Tongue (tissue), 1 donor: ENCODE measurements at regions not wholly inside any gene's neighbourhood (a gene's known extent, or its start where the extent isn't known, plus 50 kb on each side); places are given as distances from the start of the nearest gene placed in this dataset.
A peak's percentile ranks its signal among the peaks of the same experiment; 100 is the strongest.

Experiments
- DNase-seq: peaks from one replicate; pipeline ENCODE4 v3.0.0-alpha.2; 2015

DNA sequence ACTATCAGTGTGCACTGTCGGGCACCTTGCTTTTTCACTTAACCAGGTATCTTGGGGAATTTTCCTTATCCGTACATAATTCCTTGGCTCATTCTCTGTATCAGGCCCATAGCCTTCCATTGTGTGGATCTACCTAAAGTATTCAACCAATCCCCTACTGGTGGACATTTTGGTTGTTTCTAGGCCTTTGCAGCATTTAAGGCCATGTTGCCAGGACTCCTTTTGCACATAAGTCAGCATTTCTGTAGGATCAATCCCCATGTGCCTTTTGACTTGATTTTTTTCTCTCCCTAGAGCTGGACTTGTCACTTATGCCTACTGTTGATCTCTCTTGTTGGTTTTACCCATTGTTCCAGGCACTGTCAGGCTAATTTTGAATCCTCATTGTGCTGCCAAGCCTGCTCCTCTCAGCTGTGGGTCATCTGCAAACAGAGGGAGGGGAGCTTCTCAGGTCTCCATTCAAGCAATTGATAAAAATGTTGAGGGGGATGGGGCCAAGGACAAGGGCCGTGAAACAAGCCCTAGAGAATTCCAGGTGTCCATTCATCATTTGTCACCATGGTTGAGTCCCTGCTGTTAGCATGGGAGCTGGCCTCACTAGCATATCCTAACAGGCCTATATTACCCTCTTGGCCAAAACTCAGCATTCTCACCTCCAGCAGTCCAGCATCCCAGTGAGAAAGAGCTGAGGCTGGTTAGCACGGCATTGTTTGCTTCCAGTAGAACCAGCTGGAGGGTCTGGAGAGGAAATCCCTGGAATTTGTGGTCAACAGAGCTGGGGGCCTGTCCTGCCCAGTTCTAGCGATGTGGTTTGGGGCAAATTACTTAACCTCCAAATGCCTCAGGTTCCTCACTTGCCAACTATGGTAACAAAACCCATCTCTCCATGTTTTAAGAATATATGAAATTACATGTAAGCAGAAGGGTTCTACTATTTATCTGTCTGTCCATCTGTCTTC is 178.4 kb downstream of the MRPL14 start:
- DNase-seq: no peak

DNA sequence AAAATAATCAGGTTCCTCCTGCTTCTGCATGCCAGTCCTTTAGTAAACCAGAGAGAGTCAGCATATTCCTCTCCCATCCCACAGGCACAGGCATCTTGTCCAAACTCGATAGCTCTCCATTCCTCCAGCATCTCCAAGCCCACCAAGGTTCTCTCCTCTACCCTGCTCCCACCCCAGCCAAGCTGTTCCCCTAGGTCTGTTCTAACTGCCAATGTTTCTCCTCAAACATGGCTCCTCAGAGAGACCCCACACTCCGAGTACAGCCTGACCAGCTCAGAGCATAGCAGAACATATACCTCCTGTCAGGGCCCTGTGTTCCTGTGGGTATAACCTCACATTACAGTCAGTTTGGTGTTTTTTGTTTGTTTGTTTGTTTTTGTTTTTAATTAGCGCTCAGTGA is 177.8 kb downstream of the VEGFA start:
- no peak for DNase-seq

DNA sequence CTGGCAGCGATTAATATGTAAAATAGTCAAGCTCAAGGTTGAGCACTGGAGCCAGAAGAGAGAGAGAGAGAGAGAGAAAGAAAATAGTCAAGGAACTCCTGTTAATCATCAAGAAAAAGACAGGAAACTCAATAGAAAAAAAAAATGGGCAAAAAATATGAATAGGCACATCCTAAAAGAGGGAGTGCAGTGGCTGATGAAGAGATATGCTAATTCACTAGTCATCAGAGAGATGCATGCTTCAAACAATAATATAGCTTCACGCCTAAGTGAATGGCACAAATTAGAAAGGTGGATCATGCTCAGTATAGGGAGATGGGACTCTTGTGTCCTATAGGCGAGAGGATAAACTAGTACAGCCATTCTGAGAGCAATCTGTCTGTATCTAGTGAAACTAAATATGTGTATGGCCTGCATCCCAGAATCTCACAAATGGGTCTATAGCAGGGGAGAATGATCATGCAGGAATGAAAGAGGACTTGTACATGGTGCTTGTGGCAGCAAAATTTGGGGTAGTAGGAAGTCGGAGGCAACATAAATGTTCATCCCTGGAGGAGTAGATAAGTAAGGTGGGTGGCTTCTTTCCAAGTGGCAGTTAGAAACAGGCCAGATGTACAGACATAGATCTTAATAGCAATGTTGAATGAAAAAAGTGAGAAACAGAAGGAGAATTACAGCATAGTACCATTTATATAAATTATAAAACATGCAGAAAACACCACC is 176.8 kb downstream of the VEGFA start:
- no peak for DNase-seq

DNA sequence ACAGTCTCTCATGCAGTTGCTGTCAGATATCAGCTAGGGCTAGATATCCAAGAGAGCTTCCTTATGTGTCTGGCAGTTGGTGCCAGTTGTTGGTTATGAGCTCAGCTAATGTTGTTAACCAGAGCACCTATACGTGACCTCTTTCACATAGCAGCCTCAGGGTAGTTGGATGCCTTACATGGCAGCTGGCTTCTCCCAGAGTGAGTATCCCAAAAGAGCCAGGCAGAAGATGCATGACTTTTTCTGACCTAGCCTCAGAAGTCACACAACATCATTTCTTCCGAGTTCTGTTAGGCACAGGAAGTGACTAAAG is 175.7 kb downstream of the VEGFA start:
- peak; percentile 21 for DNase-seq

DNA sequence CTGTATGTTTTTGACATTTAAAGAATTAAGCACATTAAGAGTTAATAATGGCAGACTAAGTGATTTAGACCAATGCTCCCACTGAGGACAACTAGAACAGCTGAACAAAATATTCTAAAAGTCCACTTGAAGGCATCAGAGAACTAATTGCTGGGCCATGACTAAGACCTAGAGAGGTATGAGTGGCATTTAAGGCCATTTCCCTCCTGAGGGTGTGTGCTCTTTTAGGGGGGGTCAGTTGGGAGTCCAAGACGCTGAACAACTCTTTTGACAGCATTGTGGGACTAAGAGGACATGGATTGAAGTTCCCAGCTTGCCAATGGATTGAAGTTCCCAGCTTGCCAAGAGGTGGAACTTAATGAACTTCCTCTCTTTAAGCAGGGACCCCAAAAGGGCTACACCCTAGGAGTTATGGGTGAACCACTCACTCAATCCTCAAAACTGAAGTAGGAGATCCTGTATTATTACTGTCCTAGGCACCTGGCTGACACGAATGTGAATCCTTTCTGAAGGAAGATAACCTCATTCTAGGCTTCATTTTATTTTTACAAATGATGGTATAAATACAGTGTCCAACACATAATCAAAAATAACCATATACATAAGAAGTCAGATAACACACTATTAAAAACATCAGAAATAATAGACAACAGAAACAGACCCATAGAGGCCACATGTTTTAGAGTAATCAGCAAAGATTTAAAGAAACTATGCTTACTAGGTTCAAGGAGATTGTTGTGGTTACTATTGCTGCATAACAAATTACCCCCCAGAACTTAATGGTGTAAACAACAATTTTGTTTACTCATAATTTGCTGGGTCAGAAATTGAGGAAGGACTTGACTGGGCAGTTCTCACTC is 175.1 kb downstream of the VEGFA start:
- DNase-seq: no peak

DNA sequence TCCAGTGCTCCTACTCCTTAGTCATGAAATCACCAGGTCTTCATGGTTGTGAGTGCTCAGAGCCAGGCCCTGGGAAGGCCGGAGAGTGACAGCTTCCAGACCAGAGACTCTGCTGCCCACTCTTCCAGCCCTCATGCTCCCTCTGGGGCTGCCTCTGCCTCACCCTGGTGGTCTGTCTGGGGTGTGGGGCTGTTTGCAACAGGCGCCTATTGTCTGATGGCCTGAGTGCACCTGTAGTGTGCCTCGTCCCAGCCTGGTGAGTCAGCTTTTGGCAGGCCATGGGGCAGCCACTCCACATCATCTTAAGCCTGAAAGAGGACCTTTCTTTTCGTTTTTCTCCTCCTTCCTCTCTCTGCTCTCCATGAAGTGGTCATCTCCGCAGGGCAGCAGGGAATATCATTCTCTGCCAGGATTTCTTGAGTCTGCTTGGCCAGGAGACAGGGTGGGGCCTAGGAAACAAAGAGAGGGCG is 173.8 kb downstream of the VEGFA start:
- DNase-seq: no peak

DNA sequence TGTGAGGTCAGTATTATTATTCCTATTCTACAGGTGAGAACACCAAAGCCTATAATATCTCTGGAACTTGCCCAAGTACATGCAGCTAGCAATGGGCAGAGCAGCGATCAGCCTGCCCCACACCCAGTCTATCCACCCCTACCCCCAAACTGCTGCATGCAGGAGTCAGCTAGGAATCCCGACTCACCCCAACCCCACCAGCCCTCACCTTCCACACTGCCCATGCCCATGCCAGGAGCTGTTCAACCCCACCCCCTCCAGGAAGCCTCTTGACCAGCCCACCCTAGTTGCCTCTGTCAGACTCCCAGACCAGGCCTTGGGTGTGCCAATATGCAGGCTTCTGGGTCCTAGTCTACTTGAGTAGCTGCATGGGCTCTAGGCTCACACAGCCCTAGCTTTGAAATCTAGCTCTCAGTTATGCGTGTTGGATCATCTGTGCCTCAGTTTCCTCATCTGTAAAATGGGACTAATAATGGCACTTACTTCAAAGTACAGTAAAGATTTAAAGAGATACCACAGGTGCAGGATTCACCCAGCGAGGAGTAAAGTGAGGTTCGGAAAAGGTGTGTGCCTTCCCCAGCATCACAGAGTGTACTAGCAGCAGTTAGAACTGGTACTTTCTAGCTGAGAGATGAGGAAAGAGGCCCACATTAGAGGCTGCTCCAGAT is 173.2 kb downstream of the VEGFA start:
- no peak for DNase-seq

DNA sequence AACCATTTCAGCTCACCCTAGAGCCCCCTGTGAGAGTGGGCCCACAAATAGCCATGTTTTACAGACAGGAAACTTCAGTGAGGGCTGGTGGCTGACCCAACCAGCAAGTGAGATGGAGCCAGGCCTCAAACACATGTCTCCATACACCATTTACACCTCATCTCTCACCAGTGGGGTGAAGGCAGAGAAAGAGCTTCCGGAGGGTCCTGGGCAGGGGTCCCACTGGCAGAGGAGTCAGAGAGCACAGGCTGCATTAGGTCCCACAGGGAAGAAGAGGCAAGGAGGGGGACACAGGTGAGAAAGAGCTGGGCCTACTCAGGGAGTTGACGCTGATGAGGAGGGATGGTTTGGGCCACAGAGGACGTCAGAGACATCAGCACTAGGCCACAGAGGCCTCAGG is 172.6 kb downstream of the VEGFA start:
- DNase-seq: no peak

DNA sequence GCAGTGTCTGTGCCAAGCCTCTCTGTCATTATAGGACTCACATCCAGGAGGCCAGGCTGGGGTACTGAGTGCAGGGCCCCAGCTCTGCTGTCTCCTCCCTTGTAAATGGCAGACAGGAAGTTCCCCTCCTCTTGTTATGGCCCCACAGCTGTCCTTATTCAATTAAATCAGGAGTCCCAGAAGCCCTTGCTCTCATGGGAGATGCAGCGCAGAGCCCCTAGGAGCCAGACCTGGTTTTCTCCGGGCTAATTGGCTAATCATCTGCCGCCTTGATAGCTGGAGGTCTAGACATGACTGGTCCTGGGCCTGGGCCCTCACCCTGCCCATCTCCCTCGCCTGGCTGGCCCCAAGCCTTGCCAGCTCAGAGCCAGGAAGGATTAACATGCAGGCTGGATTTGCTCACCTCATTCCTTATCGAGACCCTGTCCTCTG is 172.0 kb downstream of the VEGFA start:
- DNase-seq: no peak

DNA sequence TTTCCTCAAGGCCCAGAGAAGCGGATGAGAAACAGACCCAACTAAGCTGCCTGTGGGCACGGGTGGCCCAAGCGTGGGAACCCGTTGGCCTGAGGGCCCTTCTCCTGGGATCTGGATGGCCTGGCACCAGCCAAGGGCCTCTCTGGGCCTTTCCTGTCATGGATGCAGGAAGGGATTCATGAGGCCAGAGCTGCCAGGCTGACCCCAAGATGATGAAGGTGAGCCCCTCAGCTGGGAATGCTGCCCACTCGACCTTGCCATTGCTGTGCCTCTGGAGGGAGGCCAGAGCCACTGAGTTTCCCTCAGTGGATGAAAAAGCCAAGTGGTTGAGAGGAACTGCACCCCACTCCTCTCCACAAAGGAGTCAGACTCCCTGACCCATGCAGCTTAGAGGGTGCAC is 171.2 kb downstream of the VEGFA start:
- DNase-seq: no peak

DNA sequence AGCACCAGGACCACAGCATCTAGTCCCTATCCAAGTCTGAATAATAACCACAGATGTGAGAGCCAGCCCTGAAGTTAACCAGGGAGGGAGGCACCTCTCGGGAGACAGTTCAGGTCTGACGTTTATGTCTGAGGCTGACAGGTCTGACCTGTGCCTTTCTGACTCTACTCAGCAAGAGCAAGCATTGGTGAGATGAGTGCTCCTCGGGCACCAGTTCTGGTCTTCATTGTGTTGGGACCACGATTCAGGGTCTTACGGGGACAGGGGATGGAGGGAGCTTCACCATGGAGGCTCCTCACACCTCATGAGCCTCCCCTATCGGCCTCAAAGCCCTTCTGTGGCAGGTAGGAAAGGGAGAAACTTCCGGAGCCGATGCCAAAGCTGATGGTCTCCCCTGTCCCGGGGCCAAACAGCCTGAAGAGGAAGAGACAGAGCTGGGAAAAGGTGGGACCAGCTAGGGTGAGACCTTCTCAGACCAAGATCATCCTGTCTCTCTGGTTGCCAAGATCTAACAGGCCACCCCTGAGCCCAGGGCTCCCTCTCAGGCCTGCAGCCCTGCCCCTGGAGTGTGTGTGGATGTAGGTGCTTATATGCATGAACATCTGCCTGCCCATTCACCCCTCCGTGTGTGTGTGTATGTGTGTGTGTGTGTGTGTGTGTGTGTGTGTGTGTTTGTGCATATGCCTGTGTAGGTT is 170.5 kb downstream of the VEGFA start:
- no peak for DNase-seq

DNA sequence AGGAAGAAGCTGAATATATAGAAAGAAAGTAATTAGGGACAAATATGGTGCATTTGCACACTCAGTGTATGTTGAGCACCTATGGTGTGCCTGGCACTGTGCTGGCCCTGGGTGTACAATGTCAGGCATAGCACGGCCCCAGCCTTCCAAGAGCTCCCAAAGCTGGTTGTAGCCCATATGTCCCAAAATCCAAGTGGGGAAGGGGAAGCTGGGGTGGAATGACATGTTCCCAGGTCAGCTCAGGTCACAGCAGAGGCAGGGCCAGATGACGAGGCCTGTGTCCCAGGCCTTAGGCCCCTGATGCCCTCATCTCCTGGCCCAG is 170.0 kb downstream of the VEGFA start:
- DNase-seq: no peak

DNA sequence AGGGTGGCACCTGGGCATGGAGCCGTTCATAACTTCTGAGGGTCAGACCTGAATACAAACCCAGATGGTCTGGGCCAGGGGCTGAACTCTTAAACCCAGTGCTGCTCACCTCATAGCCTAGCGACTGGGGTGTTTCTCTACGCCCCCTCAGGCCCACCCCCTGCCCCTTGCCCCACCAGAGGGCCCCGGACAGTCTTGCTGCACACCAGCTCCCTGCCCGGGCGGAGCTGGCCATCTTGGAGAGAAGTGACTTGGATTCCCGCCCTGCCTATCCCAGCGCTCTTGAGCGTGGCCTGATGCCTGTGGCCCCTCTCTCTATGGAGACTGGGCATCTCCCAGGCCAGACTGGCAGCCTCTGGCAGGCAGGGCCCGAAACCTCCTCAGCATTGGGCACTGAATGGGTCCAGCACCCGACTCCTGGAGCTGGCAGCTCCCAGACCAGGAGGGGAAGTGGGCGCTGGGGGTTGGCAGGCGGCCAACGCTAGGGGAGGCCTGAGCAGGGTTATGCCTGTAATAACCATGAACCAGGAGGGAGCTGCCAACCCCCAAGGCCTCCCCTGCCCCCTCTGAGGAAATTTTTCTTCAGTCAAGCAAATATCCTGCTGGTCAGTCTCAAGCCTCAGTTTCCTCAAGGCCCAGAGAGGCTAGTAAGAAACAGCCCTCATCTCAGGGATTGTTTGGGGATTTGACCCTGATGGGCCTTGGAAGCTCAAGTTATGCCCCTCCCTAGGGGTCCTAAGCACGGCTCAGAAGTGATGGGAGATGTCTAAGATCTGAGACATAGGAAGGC is 169.5 kb downstream of the VEGFA start:
- DNase-seq: no peak

DNA sequence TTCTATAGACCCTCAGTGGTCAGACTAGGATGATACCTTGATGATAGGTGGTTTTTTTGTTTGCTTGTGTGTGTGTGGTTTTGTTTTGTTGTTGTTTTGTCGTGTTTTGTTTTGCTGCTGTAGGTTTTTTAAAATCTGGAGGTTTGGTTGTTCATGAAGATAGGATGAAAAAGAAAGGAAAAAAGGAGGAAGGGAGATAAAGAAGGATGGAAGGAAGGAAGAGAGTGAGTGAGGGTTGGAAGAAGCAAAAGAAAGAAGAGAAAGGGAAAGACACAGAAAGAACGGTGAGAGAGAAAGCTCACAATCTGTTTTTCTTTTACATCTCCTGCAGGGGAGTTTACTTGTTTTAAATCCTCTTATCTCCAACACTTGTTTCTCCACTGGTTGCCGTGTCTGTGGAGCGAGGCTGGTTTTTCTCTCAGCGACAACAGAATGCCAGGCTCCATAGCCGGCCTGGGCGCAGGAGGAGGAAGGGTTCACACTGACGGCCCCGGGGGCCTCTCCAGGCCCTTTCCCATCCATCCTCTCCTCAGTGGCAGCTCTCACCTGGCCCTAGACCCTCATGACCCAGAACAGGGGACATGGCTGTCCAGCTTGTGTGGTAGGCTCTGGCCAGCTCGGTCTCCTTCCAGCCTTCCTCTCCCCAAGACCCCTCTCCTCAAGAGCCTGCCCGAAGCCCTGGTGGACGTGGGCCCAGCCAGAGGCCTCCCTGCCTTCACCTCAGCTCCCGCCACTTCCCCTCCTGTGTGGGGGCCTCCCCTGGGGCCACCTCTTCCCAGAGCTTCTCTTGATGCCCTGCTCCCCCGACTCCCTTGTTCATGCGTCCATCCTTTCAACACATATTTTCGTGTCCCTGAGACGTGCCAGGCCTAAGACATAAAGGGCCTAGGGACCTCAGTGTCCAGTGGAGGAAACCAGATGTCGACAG is 168.4 kb downstream of the VEGFA start:
- DNase-seq: no peak

DNA sequence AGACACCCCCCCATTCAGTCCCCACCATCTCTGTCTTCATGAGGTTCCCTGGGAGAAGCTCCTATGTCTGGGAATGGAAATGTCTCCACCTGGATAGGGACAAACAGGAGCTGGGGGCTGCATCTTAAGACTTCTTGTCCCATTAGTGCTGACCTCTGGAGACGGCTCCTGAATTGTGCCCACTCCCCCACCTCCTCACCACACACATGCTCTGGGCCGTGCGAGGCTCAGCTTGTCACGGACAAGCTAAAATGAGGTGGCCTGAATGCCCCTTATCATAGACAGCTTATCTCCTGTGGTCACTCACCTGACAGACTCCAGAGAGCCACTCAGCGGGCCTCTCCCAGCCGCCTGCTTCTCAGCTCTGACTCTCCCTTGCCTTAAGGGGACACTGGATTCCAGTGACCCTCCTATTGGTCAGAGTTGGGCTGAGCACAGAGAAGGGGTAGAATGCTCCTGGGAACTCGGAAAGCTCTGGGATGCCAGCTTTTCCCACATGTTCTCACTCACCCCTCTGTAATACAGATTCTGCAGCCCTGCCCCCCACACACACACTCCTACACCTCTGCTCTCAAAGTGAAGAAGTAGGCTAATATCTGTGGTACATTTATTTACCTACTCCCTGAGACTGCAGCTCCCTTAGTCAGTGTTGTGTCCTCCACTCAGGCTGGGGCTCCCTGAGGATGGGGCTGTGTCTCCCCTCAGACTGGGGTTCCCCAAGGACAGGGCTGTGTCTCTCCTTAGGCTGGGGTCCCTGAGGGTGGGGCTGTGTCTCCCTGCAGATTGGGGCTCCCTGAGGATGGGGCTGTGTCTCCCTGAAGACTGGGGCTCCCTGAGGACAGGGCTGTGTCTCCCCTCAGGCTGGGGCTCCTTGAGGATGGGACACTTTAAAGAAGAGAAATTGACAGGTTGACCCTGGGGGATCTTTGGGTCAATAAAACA is 167.5 kb downstream of the VEGFA start:
- DNase-seq: no peak

DNA sequence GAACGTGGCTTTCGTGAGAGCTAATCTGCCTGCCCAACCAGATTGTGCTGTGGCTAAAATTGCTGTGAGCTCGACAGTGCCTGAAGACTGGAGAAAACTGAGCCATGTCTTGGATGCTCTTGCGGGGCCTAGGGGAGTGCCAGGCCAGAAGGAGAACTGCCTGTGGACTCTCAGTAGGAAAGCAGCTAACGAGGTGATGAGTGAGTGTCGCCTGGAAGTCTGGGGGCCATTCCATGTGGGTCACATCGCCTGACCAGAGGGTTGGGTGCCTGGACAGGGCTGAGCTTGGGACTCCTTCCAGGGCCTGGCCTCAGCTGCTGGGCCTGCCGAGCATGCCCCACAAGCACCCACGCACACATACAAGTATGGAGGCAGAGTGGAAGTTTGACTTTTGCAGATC is 166.5 kb downstream of the VEGFA start:
- no peak for DNase-seq

DNA sequence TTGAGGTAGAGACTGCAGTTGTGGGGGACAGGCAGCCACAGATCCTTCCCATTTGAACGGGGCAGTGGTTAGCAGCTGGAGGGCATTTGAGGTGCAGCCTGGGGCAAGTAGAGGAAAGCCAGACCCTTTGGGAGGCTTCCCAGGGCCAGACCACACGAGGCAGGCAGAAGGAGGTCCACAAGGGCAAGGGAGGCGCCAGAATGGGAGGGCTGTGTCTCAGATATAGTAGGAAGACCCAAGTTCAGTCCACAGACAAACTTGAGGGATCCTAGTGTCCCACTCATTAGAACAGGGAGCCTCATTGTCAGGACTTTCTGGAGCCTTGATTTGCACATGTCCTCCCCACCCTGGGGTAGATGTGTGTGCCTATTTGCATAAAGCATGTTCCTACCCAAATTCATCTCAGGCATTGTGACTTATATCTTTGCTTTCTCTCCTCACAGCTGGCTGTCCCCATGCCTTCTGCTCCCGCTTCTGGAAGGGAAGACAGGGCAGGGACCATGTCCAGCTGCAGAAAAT is 166.0 kb downstream of the VEGFA start:
- DNase-seq: no peak
